Psoas muscle (tissue), 7 donors: ENCODE measurements at regions not wholly inside any gene's neighbourhood (a gene's known extent, or its start where the extent isn't known, plus 50 kb on each side); places are given as distances from the start of the nearest gene placed in this dataset.

ENCODE experiments used
- ATAC-seq, 4 donors: fragments of 200-7000 bp; cut with Tn5 transposase; one replicate each; pipeline ENCODE4 v1.9.1; 2020; ENCODE audit warnings: moderate library complexity in 3 of 4, mild to moderate bottlenecking in 2 of 4
- DNase-seq, 2 donors: peaks; one replicate each; pipeline ENCODE4 v3.0.0-alpha.2; 2020
- H3K27ac ChIP-seq: fragments of 200-600 bp; one replicate; pipeline ENCODE4 v1.8.0; 2022
- H3K27me3 ChIP-seq, 3 donors: fragments of 200-600 bp in 1 of 3; one replicate each; pipeline versions ENCODE4 v1.6.1 to v1.8.0; 2013 to 2022; ENCODE audit warnings: low read length in 2 of 3, mild to moderate bottlenecking in 2 of 3, moderate library complexity in 1 of 3; ENCODE audit not compliant: insufficient read depth in 3 of 3
- H3K36me3 ChIP-seq, 2 donors: fragments of 200-600 bp in 1 of 2; one replicate each; pipeline versions ENCODE4 v1.6.1 to v1.8.0; 2013 to 2022; ENCODE audit warnings: low read depth in 1 of 2, mild to moderate bottlenecking in 1 of 2, moderate library complexity in 1 of 2; ENCODE audit not compliant: insufficient read depth in 1 of 2
- H3K4me1 ChIP-seq: fragments of 200-600 bp; one replicate; pipeline ENCODE4 v1.8.0; 2022
- H3K4me3 ChIP-seq: fragments of 200-600 bp; one replicate; pipeline ENCODE4 v1.8.0; 2022; ENCODE audit warnings: mild to moderate bottlenecking
- H3K9me3 ChIP-seq: fragments of 200-600 bp; one replicate; pipeline ENCODE4 v1.8.0; 2022
- CTCF ChIP-seq: fragments of 200-600 bp; IDR thresholded peaks from one replicate; pipeline ENCODE4 v1.8.0; 2022; ENCODE audit warnings: antibody characterized with exemption
- WGBS, 3 donors: extraction: QIAGEN DNeasy Blood & Tissue Kit; methylation state at CpG; one replicate each; pipeline versions ENCODE4 v1.1.6 to v1.1.7; 2013; 5-methylcytosine and 5-hydroxymethylcytosine counted together
- intact Hi-C, 2 donors: fragments of 100-400 bp; cut with DNase I; formaldehyde crosslinking; loops; one replicate each; pipeline versions ENCODE4 v1.11.0 to v1.14.2; 2022
- donor health status: healthy with polysubstance abuse.
- donor health status: DM: no; HTN: no; CAD: no; lungs with moderate emphysema.
- donor health status: Bipolar disorder and iron deficiency.
- donor health status: healthy.
- donor health status: DM: yes; HTN: yes; CAD: no.
- donor health status: DM: no; HTN: no; CAD: no.
- donor health status: DM: yes; HTN: yes; CAD: no.

- no peak for TF ChIP-seq CTCF
- Histone ChIP-seq H3K9me3 (no peaks in the 10 kb centered on the region), H3K27ac (no peak overlapping the region), H3K4me3 (no peak overlapping the region), H3K36me3 (no peaks in the 10 kb centered on the region), H3K27me3 (no peaks in the 10 kb centered on the region), H3K4me1 (no peaks in the 10 kb centered on the region)
- no peak for ATAC-seq
- intact Hi-C loops, result no loop called here
- no peak for DNase-seq
- WGBS, 3 donors, result 65 to 80% (median 73%) methylated on average over 2 of the region's 2 CpGs
Measured at GRCh38 chr10:64502936-64503335, 981.7 kb downstream of the REEP3 start.

GRCh38 chr10:64503429-64503828 lies 982.2 kb downstream of the REEP3 start:
- Histone ChIP-seq H3K4me3 (no peak overlapping the region), H3K27me3 (no peaks in the 10 kb centered on the region), H3K4me1 (no peaks in the 10 kb centered on the region), H3K27ac (no peak overlapping the region), H3K36me3 (no peaks in the 10 kb centered on the region), H3K9me3 (no peaks in the 10 kb centered on the region)
- TF ChIP-seq CTCF, result no peak
- WGBS, 3 donors, result 22 to 55% (median 35%) methylated on average over 3 of the region's 3 CpGs
- ATAC-seq, result no peak
- intact Hi-C loops, result no loop called here
- DNase-seq, result no peak

- 43 to 58% (median 47%) methylated on average over 1 of the region's 1 CpG for WGBS, 3 donors
- TF ChIP-seq CTCF, result no peak
- Histone ChIP-seq H3K27ac (no peak overlapping the region), H3K36me3 (no peaks in the 10 kb centered on the region), H3K4me1 (no peaks in the 10 kb centered on the region), H3K4me3 (no peak overlapping the region), H3K27me3 (no peaks in the 10 kb centered on the region), H3K9me3 (no peaks in the 10 kb centered on the region)
- no peak for ATAC-seq
- intact Hi-C loops, result no loop called here
- DNase-seq, result no peak
Measured at GRCh38 chr10:64505501-64505900, 984.3 kb downstream of the REEP3 start.

- H3K36me3 ChIP-seq, result no peaks in the 10 kb centered on the region
- H3K4me1 ChIP-seq, result no peaks in the 10 kb centered on the region
- 53 to 66% (median 58%) methylated on average over 3 of the region's 3 CpGs for WGBS, 3 donors
- intact Hi-C loops, result no loop called here
- H3K4me3 ChIP-seq, result no peak overlapping the region
- DNase-seq (no peak), ATAC-seq (no peak)
- H3K27me3 ChIP-seq, result no peaks in the 10 kb centered on the region
- TF ChIP-seq CTCF, result no peak
- no peak overlapping the region for H3K27ac ChIP-seq
- H3K9me3 ChIP-seq, result no peaks in the 10 kb centered on the region
Measured at GRCh38 chr10:64506963-64507362, 985.8 kb downstream of the REEP3 start.

GRCh38 chr10:64507651-64508028 lies 986.4 kb downstream of the REEP3 start:
- Histone ChIP-seq H3K36me3 (no peaks in the 10 kb centered on the region), H3K27me3 (no peaks in the 10 kb centered on the region), H3K27ac (no peak overlapping the region), H3K9me3 (no peaks in the 10 kb centered on the region), H3K4me3 (no peak overlapping the region), H3K4me1 (no peaks in the 10 kb centered on the region)
- WGBS, 3 donors, result 57 to 65% (median 64%) methylated on average over 2 of the region's 2 CpGs
- ATAC-seq (no peak), DNase-seq (no peak)
- TF ChIP-seq CTCF, result no peak
- intact Hi-C loops, result no loop called here
